ENCODE measurements at regions not wholly inside any gene's neighbourhood (a gene's known extent, or its start where the extent isn't known, plus 50 kb on each side); places are given as distances from the start of the nearest gene placed in this dataset.

- no peak for DNase-seq (ENCODE audit: low spot score)
- no peak overlapping the region for H3K27ac ChIP-seq
- ChIA-PET CTCF (no interaction called here), POLR2A (ENCODE audit: low non-redundant PET) (no interaction called here)
- no peak for TF ChIP-seq CTCF (conservative IDR thresholded peaks at IDR 0.05; ENCODE audit: low read depth)
Measured at GRCh38 chrX:57848857-57849256, 61.4 kb downstream of the ZXDA start.

- TF ChIP-seq CTCF (conservative IDR thresholded peaks at IDR 0.05; ENCODE audit: low read depth), result no peak
- H3K27ac ChIP-seq, result no peak overlapping the region
- no peak for DNase-seq (ENCODE audit: low spot score)
- ChIA-PET POLR2A (ENCODE audit: low non-redundant PET) (no interaction called here), CTCF (interaction anchor here (0.8 kb wide), 1 partner anchor 441 kb away, joined by 4 read pairs; no protein-coding TSS in a partner anchor)
Measured at GRCh38 chrX:57822818-57823217, 87.4 kb downstream of the ZXDA start.

- ChIA-PET POLR2A (ENCODE audit: low non-redundant PET) (no interaction called here), CTCF (interaction anchor here (0.7 to 1.3 kb wide), 3 partner anchors 204 to 441 kb away, joined by 3 to 5 read pairs (median 4); no protein-coding TSS in a partner anchor)
- no peak overlapping the region for H3K27ac ChIP-seq
- TF ChIP-seq CTCF (conservative IDR thresholded peaks at IDR 0.05; ENCODE audit: low read depth), result no peak
- DNase-seq (ENCODE audit: low spot score), result no peak
Measured at GRCh38 chrX:57822398-57822797, 87.9 kb downstream of the ZXDA start.

GRCh38 chrX:57821703-57822387, 88.4 kb downstream of the ZXDA start:
- TF ChIP-seq CTCF (conservative IDR thresholded peaks at IDR 0.05; ENCODE audit: low read depth), result peak; percentile 35
- H3K27ac ChIP-seq, result no peak overlapping the region
- DNase-seq (ENCODE audit: low spot score), result peak; percentile 19
- CTCF ChIA-PET, result interaction anchor here (0.5 to 1.3 kb wide), 7 partner anchors 104 to 1356 kb away, joined by 3 to 5 read pairs (median 3); no protein-coding TSS in a partner anchor
- POLR2A ChIA-PET (ENCODE audit: low non-redundant PET), result no interaction called here

GRCh38 chrX:57817302-57817701, 93.0 kb downstream of the ZXDA start:
- ChIA-PET POLR2A (ENCODE audit: low non-redundant PET) (no interaction called here), CTCF (no interaction called here)
- DNase-seq (ENCODE audit: low spot score), result no peak
- no peak overlapping the region for H3K27ac ChIP-seq
- TF ChIP-seq CTCF (conservative IDR thresholded peaks at IDR 0.05; ENCODE audit: low read depth), result peak; percentile 19; the same call in 1 of the 2 replicates

- no peak for TF ChIP-seq CTCF (conservative IDR thresholded peaks at IDR 0.05; ENCODE audit: low read depth)
- CTCF ChIA-PET, result no interaction called here
- H3K27ac ChIP-seq, result no peak overlapping the region
- POLR2A ChIA-PET (ENCODE audit: low non-redundant PET), result no interaction called here
- DNase-seq (ENCODE audit: low spot score), result no peak
Measured at GRCh38 chrX:57772637-57773036, 92.6 kb upstream of the NLRP2B start.
